GM12878 (cell line): ENCODE measurements at regions not wholly inside any gene's neighbourhood (a gene's known extent, or its start where the extent isn't known, plus 50 kb on each side); places are given as distances from the start of the nearest gene placed in this dataset.
A peak's percentile ranks its signal among the peaks of the same experiment; 100 is the strongest.

Experiments used
- CBX5 ChIP-seq: sonication (generic); IDR thresholded peaks from 2 replicates; pipeline ENCODE4 v1.6.1; 2016; ENCODE audit warnings: low read depth, moderate library complexity, mild to moderate bottlenecking, inconsistent platforms
- CEBPB ChIP-seq, 2 experiments: fragments of 150-350 bp in 1 of 2; IDR thresholded peaks; 2 replicates each; pipeline ENCODE4 v1.6.1; 2012 to 2014; ENCODE audit warnings: low read depth in 2 of 2, low read length in 2 of 2, borderline replicate concordance in 1 of 2, inconsistent platforms in 1 of 2
- CREM ChIP-seq: IDR thresholded peaks from 2 replicates; pipeline ENCODE4 v1.6.1; 2014; ENCODE audit warnings: antibody characterized with exemption, low read depth
- CTCF ChIP-seq, 3 experiments: IDR thresholded peaks in 2 of 3; conservative IDR thresholded peaks in 1 of 3; 2 replicates each; pipeline ENCODE4 v1.5.1; 2011; ENCODE audit warnings: low read depth in 3 of 3, low read length in 3 of 3, mild to moderate bottlenecking in 3 of 3, control low read depth in 2 of 3, moderate library complexity in 2 of 3, inconsistent platforms in 1 of 3, mixed read lengths in 1 of 3; ENCODE audit not compliant: control insufficient read depth in 2 of 3, insufficient read depth in 1 of 3; ENCODE audit errors: extremely low read depth in 1 of 3
- E2F4 ChIP-seq: IDR thresholded peaks from 2 replicates; pipeline ENCODE4 v1.6.1; 2012; ENCODE audit warnings: low read depth, low read length, improper control_type of control experiment
- E2F8 ChIP-seq: fragments of 450-650 bp; IDR thresholded peaks from 2 replicates; pipeline ENCODE4 v1.6.1; 2018; ENCODE audit warnings: mild to moderate bottlenecking, low read depth, moderate library complexity; ENCODE audit not compliant: partially characterized antibody
- HDAC2 ChIP-seq: fragments of 200-600 bp; sonication (generic); IDR thresholded peaks from 2 replicates; pipeline ENCODE4 v1.6.1; 2017
- HDAC6 ChIP-seq: fragments of 200-600 bp; sonication (generic); IDR thresholded peaks from one replicate; pipeline ENCODE4 v1.8.0; 2017; ENCODE audit warnings: antibody characterized with exemption; ENCODE audit not compliant: unreplicated experiment
- HSF1 ChIP-seq: fragments of 150-350 bp; IDR thresholded peaks from 2 replicates; pipeline ENCODE4 v1.6.1; 2014; ENCODE audit warnings: mild to moderate bottlenecking, low read depth, low read length
- MLLT1 ChIP-seq: fragments of 450-650 bp; IDR thresholded peaks from 2 replicates; pipeline ENCODE4 v1.6.1; 2016; ENCODE audit warnings: mild to moderate bottlenecking
- NFIC ChIP-seq: IDR thresholded peaks from 2 replicates; pipeline ENCODE4 v1.6.1; 2012; ENCODE audit warnings: low read depth, mild to moderate bottlenecking, inconsistent platforms, low read length, moderate library complexity
- SMC3 ChIP-seq: IDR thresholded peaks from 2 replicates; pipeline ENCODE4 v1.6.1; 2011; ENCODE audit warnings: low read length, improper control_type of control experiment, borderline replicate concordance
- SUZ12 ChIP-seq: fragments of 200-600 bp; sonication (generic); IDR thresholded peaks from one replicate; pipeline ENCODE4 v1.6.1; 2018; ENCODE audit warnings: antibody characterized with exemption, mild to moderate bottlenecking; ENCODE audit not compliant: unreplicated experiment
- TAF1 ChIP-seq: IDR thresholded peaks from 2 replicates; pipeline ENCODE4 v1.6.1; 2011; ENCODE audit warnings: mild to moderate bottlenecking, low read depth, low read length, borderline replicate concordance
- TCF12 ChIP-seq: IDR thresholded peaks from 2 replicates; pipeline ENCODE4 v1.6.1; 2011; ENCODE audit warnings: low read depth, mild to moderate bottlenecking, low read length
- TCF7 ChIP-seq: IDR thresholded peaks from 2 replicates; pipeline ENCODE4 v1.6.1; 2014; ENCODE audit warnings: antibody characterized with exemption, borderline replicate concordance
- YY1 ChIP-seq: IDR thresholded peaks from 2 replicates; pipeline ENCODE4 v1.6.1; 2011; ENCODE audit warnings: low read depth, mild to moderate bottlenecking, low read length
- ZNF24 ChIP-seq: fragments of 450-650 bp; IDR thresholded peaks from 2 replicates; pipeline ENCODE4 v1.6.1; 2017; ENCODE audit warnings: antibody characterized with exemption, mild to moderate bottlenecking
- TF ChIP-seq, protein P1 (sequence below): IDR thresholded peaks from 2 replicates; pipeline ENCODE4 v1.6.1; 2012; ENCODE audit warnings: low read depth, low read length, improper control_type of control experiment

- TF ChIP-seq E2F8: no peak
- TF ChIP-seq, protein P1, sequence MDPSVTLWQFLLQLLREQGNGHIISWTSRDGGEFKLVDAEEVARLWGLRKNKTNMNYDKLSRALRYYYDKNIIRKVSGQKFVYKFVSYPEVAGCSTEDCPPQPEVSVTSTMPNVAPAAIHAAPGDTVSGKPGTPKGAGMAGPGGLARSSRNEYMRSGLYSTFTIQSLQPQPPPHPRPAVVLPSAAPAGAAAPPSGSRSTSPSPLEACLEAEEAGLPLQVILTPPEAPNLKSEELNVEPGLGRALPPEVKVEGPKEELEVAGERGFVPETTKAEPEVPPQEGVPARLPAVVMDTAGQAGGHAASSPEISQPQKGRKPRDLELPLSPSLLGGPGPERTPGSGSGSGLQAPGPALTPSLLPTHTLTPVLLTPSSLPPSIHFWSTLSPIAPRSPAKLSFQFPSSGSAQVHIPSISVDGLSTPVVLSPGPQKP: no peak
- no peak for TF ChIP-seq E2F4
- TF ChIP-seq TAF1: no peak
- peak; percentile 90 to 93 (median 92) for TF ChIP-seq CTCF (IDR thresholded peaks at IDR 0.05 in 2 of 3, conservative IDR thresholded peaks at IDR 0.05 in 1 of 3; ENCODE audit: control insufficient read depth in 2 of 3, extremely low read depth in 1 of 3, insufficient read depth in 1 of 3, low read depth in 3 of 3, low read length in 3 of 3)
- no peak for TF ChIP-seq CEBPB (IDR thresholded peaks at IDR 0.05; ENCODE audit: borderline replicate concordance in 1 of 2, low read depth in 2 of 2, low read length in 2 of 2)
- TF ChIP-seq ZNF24: no peak
- TF ChIP-seq NFIC: no peak
- TF ChIP-seq HDAC2: no peak
- TF ChIP-seq SMC3: peak; percentile 92
- TF ChIP-seq CREM: no peak
- no peak for TF ChIP-seq SUZ12
- peak; percentile 71 for TF ChIP-seq YY1
- TF ChIP-seq TCF7: no peak
- TF ChIP-seq TCF12: peak; percentile 66; the same call in 1 of the 2 replicates
- TF ChIP-seq CBX5: no peak
- TF ChIP-seq HDAC6: no peak
- TF ChIP-seq HSF1: no peak
- TF ChIP-seq MLLT1: no peak
Observed at GRCh38 chr1:84753516-84754385, 63.5 kb upstream of the SSX2IP start (continued).
